Hematopoietic multipotent progenitor cell treated with erythropoietin and hydrocortisone succinate and interleukin-3 and kit ligand, for 8 days (in vitro differentiated cells): ENCODE measurements at regions not wholly inside any gene's neighbourhood (a gene's known extent, or its start where the extent isn't known, plus 50 kb on each side); places are given as distances from the start of the nearest gene placed in this dataset.

Experiments used
- DNase-seq: peaks from one replicate; pipeline ENCODE4 v3.0.0-alpha.2; 2015

DNA sequence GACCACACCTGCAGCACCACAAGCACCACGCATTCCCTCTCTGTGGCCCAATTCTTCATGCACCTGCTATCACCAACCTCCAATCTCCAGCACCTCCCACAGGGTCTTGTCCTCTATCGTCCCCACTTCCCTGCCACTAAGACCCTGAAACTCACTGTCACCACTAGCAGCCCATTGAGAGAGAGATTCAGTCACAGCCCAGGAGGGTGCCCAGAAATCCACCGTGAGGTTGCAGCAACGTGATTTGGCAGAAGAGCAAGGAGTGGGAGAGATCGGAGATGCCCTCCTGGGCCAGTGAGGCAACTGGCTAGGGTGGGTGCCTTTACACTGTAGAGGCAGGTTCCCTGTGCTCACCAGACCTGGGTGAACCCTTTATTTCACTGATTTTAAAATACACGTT, 90.1 kb downstream of the ANKRD60 start:
- no peak for DNase-seq

DNA sequence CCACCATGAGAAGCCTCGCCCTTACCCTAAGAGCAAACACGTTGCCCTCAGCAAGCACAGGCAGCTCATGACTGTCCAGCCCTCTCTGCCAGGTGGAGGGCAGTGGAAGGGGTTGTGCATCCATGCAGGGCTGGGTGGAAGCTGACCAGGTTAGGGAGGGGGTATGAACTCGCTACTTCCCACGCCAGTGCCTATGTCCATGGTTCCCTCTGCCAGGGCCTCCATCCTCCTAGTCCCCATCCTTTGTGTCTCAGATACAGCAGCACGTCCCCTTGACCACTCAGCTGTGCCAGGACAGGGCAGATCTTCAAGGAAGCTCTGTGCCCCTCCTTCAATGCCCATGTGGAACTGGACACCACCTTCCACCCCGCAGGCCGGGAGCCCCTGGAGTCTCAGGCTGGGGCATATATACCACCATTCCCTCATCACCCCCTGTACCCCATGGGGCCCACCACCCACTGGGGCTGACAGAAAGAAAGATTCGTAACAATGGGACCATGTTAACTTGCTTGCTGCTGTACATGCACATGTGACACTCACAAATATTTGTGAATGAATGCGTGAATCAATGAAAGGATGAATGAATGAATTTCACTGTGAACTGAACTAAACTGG, 90.7 kb downstream of the ANKRD60 start:
- no peak for DNase-seq

DNA sequence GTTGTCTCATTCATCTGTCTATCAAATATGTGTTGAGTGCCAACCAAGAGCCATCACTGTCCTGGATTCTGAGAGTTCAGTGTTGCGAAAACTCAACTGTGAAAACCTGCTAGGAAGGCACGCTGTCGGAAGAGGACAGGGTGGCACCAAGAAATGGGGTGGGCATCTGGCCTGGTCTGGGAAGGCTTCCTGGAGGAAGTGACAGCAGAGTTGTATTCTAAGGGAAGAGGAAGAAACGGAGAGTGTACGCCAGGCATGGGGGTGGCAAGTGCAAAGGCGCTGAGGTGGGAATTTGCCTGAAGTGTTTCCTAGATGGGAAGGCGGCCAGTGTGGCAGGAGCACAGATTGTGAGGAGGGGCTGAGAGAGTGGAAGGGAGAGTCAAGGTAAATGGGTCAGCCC, 91.2 kb downstream of the ANKRD60 start:
- DNase-seq: no peak

DNA sequence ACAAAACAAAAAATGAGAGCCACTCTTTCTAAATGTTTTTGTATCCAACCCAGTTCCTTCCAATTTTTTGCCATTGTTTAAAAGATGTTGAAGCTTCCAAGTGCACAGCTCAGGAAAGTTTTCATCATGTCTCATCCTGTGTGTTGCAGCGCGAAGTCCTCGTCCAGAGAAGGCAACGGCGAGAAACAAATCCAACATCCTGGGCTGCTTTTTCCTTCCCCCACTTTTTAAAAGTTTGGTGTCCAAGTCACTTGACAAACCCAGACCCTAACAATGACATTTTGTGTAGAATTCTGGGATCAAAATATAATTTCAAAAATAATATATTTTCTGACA, 92.3 kb downstream of the ANKRD60 start:
- DNase-seq: no peak

DNA sequence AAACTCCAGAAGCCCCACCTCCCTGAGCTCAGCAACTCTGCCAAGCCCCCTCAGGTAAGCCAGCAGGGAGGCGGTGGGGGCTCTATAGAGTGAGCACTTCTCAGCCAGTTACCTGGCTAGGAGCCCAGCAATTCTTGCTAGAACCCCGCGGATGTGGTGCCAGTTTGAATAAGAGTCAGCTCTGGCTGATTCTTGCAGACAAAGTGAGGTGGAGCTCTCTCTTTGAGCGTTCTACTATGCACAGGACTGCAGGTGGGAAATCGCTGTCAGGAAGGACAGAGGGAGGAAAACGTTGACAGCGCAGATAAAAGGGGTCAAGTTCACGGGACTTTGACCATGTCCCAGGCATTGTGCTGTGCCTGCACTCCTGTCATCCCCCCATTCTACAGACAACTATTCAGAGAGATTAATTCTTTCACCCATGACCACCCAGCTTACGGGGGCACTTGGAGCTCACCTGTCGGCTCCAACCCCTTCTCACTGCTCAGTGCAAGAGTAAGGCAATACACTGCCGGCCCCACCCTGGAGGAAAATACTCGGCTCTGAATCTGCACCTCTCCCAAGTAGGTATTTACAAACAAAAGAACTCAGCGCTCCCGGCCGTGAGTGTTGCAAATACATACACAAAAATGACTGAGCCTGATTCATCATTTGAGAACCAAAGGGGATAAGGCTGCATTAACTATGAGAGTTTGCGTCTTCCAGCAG, 92.9 kb downstream of the ANKRD60 start:
- no peak for DNase-seq

DNA sequence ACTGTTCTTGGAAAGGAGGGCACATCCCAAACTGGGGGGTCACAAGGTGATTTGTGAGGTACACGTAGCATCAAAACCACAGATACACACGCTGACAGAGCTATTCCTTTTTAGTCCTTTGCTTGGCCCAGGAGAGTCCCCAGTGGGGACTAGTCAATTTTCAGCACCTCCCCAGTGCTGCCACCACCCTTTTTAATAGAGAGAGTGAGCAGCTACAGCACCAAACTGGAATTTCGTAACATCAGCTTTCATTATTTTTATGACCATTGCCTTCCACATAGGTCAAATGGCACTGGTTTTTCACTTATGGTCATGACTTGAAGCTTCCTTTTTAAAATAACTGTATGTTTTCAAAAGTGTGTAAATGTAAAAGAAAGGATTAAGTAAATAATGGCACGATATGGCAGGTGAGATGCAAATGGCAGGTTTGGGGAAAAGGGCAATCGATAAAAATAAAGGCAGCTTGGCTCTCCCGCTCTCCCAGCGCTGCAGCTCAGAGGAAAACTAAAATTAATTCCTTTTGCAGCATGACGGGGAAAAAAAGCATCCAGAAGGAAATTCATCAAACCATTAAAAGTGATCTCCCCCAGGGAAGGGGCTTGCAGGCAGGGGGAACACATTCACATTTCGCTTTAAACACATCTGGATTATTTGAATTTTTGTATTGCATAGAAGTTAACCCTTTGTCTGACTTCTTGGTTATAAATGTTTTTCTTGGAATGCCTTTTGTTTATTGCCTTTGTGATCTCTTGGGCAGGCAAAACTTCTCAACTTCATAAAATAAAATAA, 95.2 kb downstream of the ANKRD60 start:
- DNase-seq: no peak

DNA sequence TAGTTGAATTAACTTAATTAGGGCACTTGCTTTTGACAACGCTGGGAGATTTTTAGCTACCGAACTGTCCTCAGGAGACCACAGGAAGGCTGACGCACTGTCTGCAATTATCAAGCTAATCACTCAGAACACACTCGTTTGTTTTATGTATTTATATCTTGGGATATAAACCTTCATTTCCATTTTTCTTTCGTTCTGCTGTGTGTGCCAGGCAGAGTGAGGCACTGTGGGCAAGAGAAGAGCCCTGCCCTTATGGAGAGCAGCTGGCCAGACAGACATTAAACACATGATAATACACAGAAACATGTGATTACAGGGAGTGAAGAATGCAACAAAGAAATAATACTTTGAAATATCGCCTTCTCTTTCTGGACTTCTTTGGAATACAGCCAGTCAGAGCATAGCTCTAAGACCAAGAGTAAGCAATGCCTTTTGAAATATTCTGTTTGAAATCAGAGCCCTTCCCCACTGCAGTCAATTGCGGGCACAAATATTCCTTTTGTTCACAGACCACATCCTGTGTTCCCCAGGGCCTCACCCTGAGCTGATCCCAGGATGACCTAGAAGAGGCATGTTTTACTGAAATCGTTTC, 96.8 kb downstream of the ANKRD60 start:
- DNase-seq: no peak

DNA sequence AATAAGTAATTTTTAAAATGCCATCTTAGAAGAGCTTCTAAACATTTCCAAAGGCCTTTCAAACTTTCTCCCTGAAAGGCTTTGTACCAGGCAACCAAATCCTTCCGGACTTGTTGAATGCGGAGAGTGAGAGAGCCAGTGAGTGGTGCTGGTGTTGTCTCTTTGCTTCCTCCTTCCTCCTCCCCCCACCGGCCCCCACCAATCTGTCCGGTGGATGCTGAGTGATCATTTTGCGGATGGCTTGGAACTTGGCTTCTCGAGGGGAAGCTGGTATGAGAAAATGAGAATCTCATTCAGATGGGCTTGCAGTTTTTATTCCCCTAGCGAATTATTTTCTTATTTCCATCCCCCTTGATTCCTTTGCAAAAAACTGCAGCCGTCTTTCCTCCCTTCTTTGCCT, 97.3 kb downstream of the ANKRD60 start:
- DNase-seq: no peak

DNA sequence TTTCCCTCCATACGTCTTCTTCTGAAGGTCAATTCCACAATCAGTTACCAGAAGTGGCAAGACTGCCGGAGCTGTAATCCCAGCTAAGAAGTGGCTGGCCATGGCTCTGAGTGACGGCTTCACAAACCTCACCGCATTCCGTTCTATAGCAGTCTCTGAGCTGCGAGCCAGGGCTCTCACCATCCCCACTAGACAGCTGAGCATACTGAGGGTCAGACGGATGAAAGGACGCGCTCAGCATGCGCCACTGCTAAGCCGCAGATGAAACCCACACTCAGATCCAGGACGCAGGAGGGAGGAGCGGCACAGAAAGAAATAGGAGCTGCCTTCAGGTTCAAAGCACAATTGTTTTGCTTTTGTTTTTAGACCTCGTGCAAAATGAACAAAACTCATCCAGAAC, 97.9 kb downstream of the ANKRD60 start:
- no peak for DNase-seq

DNA sequence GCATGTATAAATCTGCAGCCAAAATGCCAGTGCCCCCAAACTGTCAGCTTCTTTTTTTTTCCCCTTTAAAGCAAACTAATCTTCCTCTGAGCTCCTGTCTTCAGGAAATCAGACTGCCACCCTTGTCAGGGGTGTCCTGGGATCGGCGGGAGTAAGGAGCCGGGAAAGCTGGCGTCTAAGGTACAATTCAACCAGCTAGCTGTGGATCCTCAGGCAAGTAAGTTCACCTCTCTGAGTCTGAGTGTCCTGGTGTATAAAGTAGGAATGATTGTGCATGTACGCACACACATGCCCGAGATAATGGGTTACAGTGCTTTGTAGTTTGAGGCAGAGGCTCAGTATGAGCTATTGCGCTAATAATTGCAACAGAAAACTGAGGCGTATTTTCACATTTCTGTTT, 98.3 kb downstream of the ANKRD60 start:
- DNase-seq: no peak

DNA sequence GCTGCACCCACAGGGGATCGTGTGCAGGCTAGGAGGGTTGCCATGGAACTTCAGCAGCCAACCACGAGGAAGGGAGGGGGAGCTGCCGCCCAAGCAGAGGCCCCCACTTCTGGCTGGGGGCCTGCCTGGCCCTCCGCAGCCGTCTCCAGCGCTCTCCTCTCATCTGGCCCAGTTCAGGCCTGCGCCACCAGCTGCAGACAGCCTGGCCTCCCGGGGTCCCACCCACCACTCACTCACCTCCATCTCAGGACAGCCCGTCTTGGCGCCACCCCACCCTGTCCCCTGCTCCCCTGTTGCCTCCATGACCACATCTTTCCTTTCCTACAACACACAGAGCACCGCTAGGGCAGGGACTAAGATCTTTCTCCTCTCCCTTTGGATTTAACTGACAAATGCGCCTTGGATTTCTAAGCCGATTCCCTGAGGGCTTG, 98.7 kb downstream of the ANKRD60 start:
- DNase-seq: no peak

DNA sequence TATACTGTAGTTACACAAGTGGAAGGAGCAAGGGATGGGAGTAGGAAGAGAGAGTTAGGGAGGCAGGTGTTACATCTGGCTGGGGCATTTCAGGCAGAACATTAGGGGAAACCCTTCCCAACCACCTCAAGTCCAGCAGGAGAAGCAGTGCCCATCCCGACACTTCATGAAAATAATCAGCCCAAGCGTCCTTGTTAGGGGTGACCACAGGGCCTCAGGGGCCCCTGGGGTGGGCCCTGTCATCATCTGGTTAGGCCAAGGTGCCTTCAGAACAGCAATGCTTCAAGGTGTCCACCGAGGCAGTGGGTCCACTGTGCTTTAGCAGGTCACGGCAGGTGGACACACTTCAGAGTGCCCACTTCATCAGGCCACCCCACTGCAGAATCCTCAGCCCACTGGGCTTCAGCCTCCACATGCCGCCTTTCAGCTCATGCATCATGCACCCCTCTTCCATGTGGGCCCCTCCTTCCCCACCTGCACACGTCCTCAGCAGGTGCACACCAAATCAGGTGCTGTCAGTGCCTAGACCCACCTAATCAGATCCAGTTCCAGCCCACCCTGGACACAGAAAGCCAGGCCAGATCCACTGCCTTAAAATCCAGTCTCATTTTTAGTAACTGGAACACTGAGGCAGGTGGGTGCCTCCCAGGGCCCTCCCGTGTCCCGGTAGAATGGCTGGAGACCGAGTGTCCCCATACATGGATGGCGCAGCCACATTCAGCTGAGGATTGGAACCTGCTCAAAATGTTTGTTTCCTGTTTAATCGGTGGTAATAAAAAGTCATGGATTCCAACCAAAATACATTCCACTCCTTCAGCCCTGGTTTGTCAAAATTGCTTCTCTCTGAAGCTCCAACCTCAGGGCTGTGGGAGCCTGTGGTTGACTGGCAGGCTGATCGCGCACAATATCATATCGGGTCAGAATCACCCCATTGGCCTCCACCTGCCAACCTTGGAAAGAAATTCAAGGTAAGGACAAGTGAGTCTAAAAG, 99.5 kb downstream of the ANKRD60 start:
- no peak for DNase-seq

DNA sequence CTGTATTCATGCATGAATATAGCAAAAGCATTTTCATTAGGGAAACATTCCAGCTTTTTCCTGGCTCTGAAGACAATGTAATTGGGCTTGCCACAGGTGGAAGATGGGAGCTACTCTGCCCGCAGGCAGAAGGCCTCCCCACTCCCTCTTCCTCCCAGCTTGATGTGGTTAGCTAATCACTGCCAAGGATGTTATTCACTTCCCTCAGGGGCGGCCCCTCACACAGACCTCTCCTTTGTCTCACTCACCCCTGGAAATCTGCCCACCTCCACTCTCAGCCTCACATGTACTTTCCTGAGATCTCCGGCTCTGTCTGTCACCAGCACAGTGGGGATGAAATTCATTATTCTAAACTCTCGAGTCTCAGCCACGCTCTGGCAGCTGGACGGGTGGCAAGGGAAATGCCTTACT, 100.7 kb downstream of the ANKRD60 start:
- DNase-seq: no peak

DNA sequence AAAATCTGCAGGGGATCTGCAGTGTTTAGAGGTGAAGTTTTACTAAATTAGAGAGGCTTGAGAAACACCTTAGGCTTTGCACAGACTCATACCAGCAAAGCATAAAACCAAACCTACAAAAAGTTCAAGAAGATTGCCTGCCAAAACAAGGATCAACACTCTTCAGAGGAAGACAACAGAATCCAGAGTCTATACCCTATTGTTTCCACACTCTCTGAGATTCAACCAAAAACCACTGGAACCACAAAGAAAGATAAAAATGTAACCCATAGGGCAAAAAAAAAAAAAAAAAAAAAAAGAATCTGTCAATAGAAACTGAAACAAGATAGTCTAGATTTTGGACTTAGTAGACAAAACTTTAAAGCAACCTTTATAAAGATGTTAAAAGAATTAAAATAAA, 102.7 kb downstream of the ANKRD60 start:
- no peak for DNase-seq

DNA sequence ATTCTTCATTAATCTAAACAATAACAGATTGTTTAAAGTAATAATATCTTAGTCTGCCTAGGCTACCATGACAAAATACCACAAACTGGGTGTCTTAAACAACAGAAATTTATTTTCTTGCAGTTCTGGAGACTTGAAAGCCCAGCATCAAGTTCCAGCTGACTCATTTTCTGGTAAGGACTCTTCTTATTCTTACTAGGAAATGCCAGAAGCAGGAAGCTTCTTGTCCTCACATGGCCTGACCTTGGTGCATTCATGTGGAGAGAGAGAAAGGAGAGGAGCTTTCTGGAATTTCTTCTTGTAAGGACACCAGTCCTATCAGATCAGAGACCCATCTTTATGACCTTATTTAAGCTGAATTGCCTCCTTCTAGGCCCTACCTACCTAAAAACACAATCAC, 110.5 kb downstream of the ANKRD60 start:
- no peak for DNase-seq

DNA sequence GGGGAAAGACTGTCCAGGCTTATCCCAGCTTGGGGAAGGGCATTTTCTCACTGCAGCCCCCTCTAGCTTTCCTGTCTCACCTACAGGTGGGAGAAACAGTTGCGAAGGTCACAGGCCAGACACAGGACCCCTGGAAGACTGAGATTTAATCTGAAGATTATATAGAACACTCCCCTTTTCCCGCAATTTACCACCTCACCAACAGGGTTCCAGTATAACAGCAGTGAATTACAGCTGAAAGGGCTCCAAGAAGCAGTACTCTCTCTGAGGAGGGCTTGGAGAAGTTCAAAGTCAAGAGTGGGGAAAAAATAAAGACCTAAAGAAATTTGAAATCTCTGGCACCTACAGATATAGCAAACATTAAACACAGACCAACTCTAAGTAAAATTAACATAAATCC, 111.9 kb downstream of the ANKRD60 start:
- no peak for DNase-seq

DNA sequence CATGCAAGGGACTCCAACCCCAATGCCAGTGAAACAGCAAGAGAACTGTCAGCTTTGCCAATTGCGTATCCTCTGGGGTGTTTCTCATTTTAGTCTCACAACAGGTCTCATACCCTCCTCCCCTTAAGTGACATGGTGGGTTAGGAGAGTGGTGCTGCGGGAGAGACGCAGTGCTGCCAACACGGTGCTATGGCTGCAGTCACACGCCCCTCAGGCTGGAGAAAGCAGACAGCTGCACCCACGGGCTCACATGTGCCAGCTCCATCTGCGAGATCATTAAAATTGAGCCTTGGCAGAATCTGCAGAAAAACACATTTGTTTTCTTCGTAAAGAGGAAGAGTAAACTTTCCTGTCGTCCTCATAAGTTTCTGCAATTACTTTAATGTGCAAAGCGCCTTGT, 114.7 kb downstream of the ANKRD60 start:
- DNase-seq: no peak

DNA sequence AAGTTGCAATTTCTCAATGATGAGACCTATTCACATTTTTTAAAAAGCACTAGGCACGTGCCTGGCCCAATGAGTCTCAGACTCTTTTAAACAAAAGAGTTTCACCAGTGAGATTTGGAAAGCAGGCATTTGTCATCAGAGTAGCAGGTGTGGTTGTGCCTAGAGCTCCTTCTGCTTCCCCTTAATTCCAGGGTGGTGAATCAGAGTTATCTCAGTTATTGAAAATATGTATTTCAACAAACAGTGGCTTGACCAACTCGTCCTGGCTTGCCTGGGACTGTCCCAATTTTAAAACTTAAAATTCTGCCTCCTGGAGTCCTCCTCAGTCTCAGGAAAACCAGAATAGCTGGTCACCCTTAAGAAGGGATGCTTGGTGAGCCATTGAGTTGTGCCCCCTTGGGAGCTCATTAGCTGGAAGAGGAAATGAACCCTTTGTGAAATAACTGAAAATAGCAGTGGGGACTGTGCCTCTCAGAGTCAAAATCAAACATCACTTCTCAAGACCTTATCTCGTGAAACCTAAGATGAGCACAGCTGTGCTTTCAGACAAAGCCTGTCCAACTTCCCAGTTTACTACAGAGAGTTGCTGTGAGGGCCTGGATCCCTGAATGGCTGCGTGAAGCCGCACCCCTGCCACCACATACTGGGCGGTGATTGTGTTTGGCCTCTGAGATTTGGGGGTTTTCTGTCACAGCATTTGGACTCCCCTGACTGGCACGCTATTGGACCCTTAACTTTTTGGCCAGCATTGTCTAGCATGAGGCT, 116.3 kb downstream of the ANKRD60 start:
- DNase-seq: no peak

DNA sequence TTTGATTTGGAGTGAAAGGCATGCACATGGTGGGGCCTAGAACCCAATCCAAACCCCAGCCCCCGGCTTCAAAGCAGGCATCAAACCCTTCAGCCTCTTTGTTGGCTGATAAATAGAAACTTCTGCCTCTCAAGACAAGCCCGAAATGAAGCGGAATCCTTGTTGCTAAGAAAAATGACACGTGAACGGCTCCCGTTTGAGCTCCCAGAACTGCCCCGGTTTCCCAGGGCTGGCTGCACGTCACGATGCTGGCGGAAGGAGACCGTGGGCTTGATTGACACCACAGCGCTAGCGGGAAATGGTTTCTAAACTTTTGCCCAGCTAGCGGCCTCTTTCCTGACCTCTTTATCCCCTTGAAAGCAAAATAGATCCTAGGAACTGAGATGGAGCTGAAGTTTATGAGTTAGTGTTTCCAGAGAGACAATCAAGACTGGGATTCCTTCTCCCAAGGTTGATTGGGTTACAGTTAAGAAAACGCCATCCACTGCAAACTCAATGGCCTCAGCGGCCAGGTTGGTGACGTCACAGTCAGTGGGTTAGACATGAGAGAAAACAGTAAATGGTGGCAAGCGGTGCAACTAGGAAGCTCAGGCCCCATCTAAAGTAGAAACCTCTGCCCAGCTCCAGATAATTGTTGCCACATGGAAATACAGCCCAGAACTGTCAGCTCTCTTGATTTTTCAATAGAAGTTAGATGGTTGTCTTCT, 117.0 kb downstream of the ANKRD60 start:
- no peak for DNase-seq

DNA sequence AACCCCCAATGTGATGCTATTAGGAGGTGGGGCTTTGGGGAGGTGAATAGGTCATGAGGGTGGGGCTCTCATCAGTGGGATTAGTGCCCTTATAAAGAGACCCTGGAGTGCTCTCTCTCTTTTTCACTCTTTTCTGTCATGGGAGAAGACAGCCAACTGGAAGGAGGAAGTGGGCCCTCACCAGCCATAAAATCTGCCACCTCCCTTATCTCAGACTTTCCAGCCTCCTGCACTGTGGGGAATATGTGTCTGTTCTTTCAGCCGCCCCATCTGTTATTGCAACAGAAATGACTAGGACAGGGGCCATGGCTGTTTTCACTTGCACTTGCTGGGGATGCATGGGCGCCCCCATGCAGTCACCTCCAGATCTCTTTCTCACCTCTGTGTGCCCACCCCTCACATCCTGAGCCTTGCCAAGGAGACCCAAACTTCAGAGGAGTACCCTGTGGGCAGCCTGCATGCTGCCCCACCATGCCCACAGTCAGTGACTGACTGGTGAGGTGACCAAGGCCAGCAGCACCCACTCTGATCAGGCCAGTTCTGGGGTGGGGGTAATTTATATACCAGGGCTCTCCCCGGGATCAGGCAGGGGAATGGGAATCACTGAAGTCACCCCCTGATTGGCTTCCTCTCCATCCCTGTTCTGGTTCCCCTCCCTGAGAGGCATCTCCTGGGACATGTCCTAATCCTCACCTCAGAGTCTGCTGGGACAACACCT, 118.4 kb downstream of the ANKRD60 start:
- no peak for DNase-seq
